ENCODE measurements at regions not wholly inside any gene's neighbourhood (a gene's known extent, or its start where the extent isn't known, plus 50 kb on each side); places are given as distances from the start of the nearest gene placed in this dataset.

- no peak overlapping the region for H3K4me3 ChIP-seq (ENCODE audit: insufficient read depth, low read length, poor library complexity, severe bottlenecking)
- no peaks in the 10 kb centered on the region for H3K36me3 ChIP-seq (ENCODE audit: low read length)
- H3K27me3 ChIP-seq (ENCODE audit: low read length) = no peaks in the 10 kb centered on the region
- no peak overlapping the region for H2AFZ ChIP-seq (ENCODE audit: low read depth, low read length, severe bottlenecking)
- H3K27ac ChIP-seq (ENCODE audit: low read depth, low read length) = no peak overlapping the region
- no peaks in the 10 kb centered on the region for H4K20me1 ChIP-seq (ENCODE audit: low read depth, low read length)
- H3K4me2 ChIP-seq (ENCODE audit: low read depth, low read length, poor library complexity, severe bottlenecking) = no peak overlapping the region
- H3F3A ChIP-seq (ENCODE audit: insufficient read depth) = no peaks in the 10 kb centered on the region
- H3K9me3 ChIP-seq (ENCODE audit: insufficient read depth, low read length) = no peaks in the 10 kb centered on the region
- H3K79me2 ChIP-seq (ENCODE audit: insufficient read depth, low read length) = no peaks in the 10 kb centered on the region
- TF ChIP-seq EZH2phosphoT487 (conservative IDR thresholded peaks at IDR 0.05; ENCODE audit: low read length) = no peak
- TF ChIP-seq, protein P1, sequence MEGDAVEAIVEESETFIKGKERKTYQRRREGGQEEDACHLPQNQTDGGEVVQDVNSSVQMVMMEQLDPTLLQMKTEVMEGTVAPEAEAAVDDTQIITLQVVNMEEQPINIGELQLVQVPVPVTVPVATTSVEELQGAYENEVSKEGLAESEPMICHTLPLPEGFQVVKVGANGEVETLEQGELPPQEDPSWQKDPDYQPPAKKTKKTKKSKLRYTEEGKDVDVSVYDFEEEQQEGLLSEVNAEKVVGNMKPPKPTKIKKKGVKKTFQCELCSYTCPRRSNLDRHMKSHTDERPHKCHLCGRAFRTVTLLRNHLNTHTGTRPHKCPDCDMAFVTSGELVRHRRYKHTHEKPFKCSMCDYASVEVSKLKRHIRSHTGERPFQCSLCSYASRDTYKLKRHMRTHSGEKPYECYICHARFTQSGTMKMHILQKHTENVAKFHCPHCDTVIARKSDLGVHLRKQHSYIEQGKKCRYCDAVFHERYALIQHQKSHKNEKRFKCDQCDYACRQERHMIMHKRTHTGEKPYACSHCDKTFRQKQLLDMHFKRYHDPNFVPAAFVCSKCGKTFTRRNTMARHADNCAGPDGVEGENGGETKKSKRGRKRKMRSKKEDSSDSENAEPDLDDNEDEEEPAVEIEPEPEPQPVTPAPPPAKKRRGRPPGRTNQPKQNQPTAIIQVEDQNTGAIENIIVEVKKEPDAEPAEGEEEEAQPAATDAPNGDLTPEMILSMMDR (IDR thresholded peaks at IDR 0.05; ENCODE audit: insufficient read depth, low read length, poor library complexity, severe bottlenecking) = no peak
- H3K9ac ChIP-seq (ENCODE audit: low read length) = no peak overlapping the region
- no peaks in the 10 kb centered on the region for H3K9me2 ChIP-seq (replicated peaks; ENCODE audit: insufficient read depth, low read length)
These were observed 211.5 kb upstream of the FOXA2 start for GRCh38 chr20:22795871-22796270.

DNA sequence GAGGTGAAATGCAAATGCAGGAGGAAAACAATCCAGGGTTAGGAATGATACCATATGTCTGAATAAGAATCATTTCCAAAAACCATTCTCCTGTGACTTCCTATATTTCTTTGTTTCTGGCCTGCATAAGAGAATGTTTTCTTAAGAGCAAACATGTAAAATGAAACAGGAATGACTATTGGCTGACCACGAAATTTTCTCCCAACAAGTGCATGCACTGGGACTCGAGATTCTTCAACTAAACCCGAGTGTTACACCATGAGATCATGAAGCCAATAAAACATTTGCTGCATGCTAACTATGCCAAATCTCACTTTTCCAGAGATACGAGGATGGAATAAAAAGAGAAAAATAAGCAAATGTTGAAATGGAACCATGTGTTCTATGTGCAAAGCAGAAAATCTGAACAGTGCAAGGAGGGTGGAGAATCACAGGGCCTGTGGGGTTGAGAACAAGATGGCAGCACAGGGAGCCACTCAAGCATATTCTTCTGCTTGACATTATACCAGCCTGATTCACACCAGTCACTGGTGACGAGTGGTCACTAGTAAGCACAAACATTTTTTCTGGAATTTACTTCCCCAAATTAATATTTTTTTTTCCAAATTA, 212.2 kb upstream of the FOXA2 start:
- Histone ChIP-seq H3K27ac (ENCODE audit: low read depth, low read length) (no peak overlapping the region), H3K4me3 (ENCODE audit: insufficient read depth, low read length, poor library complexity, severe bottlenecking) (no peak overlapping the region), H4K20me1 (ENCODE audit: low read depth, low read length) (no peaks in the 10 kb centered on the region), H3K36me3 (ENCODE audit: low read length) (no peaks in the 10 kb centered on the region), H2AFZ (ENCODE audit: low read depth, low read length, severe bottlenecking) (no peak overlapping the region), H3K27me3 (ENCODE audit: low read length) (no peaks in the 10 kb centered on the region), H3K9me2 (replicated peaks; ENCODE audit: insufficient read depth, low read length) (no peaks in the 10 kb centered on the region), H3K4me2 (ENCODE audit: low read depth, low read length, poor library complexity, severe bottlenecking) (no peak overlapping the region), H3F3A (ENCODE audit: insufficient read depth) (no peaks in the 10 kb centered on the region), H3K79me2 (ENCODE audit: insufficient read depth, low read length) (no peaks in the 10 kb centered on the region), H3K9me3 (ENCODE audit: insufficient read depth, low read length) (no peaks in the 10 kb centered on the region), H3K9ac (ENCODE audit: low read length) (no peak overlapping the region)
- no peak for TF ChIP-seq EZH2phosphoT487 (conservative IDR thresholded peaks at IDR 0.05; ENCODE audit: low read length)
- TF ChIP-seq, protein P1 (IDR thresholded peaks at IDR 0.05; ENCODE audit: insufficient read depth, low read length, poor library complexity, severe bottlenecking) = no peak

GRCh38 chr20:22797103-22797502, 212.7 kb upstream of the FOXA2 start:
- Histone ChIP-seq H3K4me2 (ENCODE audit: low read depth, low read length, poor library complexity, severe bottlenecking) (no peak overlapping the region), H2AFZ (ENCODE audit: low read depth, low read length, severe bottlenecking) (no peak overlapping the region), H3K9ac (ENCODE audit: low read length) (no peak overlapping the region), H3K9me3 (ENCODE audit: insufficient read depth, low read length) (no peaks in the 10 kb centered on the region), H3K36me3 (ENCODE audit: low read length) (no peaks in the 10 kb centered on the region), H3K79me2 (ENCODE audit: insufficient read depth, low read length) (no peaks in the 10 kb centered on the region), H3K9me2 (replicated peaks; ENCODE audit: insufficient read depth, low read length) (no peaks in the 10 kb centered on the region), H3F3A (ENCODE audit: insufficient read depth) (no peaks in the 10 kb centered on the region), H3K27me3 (ENCODE audit: low read length) (no peaks in the 10 kb centered on the region), H3K4me3 (ENCODE audit: insufficient read depth, low read length, poor library complexity, severe bottlenecking) (no peak overlapping the region), H4K20me1 (ENCODE audit: low read depth, low read length) (no peaks in the 10 kb centered on the region), H3K27ac (ENCODE audit: low read depth, low read length) (no peak overlapping the region)
- no peak for TF ChIP-seq EZH2phosphoT487 (conservative IDR thresholded peaks at IDR 0.05; ENCODE audit: low read length)
- TF ChIP-seq, protein P1 (IDR thresholded peaks at IDR 0.05; ENCODE audit: insufficient read depth, low read length, poor library complexity, severe bottlenecking) = no peak

All from SU-DHL-6 (cell line).